ENCODE measurements at regions not wholly inside any gene's neighbourhood (a gene's known extent, or its start where the extent isn't known, plus 50 kb on each side); places are given as distances from the start of the nearest gene placed in this dataset.
A peak's percentile ranks its signal among the peaks of the same experiment; 100 is the strongest.

DNA sequence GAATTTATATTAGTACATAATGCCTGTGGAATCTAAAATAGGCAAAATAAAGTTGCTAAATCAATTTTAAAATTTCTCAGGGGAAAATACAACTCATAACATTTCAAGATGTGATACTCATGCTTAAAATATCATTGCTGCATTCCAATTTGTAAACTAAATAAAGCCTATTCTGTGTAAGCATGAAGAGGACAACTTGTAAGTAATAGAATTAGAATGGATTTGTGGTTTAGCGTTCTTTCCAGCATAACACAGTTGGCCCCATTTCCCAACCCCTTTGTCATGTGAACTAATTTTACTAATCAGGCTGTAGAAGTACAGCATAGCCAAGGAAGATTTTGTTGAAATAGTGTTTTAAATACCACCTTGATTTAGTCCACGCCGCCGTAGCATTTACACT lies 437.2 kb downstream of the SI start:
- H3K9me3 ChIP-seq (ENCODE audit: low read depth), result no peaks in the 10 kb centered on the region
- TF ChIP-seq, protein P1, sequence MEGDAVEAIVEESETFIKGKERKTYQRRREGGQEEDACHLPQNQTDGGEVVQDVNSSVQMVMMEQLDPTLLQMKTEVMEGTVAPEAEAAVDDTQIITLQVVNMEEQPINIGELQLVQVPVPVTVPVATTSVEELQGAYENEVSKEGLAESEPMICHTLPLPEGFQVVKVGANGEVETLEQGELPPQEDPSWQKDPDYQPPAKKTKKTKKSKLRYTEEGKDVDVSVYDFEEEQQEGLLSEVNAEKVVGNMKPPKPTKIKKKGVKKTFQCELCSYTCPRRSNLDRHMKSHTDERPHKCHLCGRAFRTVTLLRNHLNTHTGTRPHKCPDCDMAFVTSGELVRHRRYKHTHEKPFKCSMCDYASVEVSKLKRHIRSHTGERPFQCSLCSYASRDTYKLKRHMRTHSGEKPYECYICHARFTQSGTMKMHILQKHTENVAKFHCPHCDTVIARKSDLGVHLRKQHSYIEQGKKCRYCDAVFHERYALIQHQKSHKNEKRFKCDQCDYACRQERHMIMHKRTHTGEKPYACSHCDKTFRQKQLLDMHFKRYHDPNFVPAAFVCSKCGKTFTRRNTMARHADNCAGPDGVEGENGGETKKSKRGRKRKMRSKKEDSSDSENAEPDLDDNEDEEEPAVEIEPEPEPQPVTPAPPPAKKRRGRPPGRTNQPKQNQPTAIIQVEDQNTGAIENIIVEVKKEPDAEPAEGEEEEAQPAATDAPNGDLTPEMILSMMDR (IDR thresholded peaks at IDR 0.05; ENCODE audit: low read depth, low read length), result no peak
- H3K4me1 ChIP-seq (ENCODE audit: low read depth), result no peaks in the 10 kb centered on the region
- no peak for DNase-seq (ENCODE audit: low read depth in 1 of 2, low spot score in 1 of 2)
- no peak overlapping the region for H3K4me3 ChIP-seq
- no peaks in the 10 kb centered on the region for H3K36me3 ChIP-seq
- H3K27me3 ChIP-seq, result no peaks in the 10 kb centered on the region
- no peak overlapping the region for H3K27ac ChIP-seq

DNA sequence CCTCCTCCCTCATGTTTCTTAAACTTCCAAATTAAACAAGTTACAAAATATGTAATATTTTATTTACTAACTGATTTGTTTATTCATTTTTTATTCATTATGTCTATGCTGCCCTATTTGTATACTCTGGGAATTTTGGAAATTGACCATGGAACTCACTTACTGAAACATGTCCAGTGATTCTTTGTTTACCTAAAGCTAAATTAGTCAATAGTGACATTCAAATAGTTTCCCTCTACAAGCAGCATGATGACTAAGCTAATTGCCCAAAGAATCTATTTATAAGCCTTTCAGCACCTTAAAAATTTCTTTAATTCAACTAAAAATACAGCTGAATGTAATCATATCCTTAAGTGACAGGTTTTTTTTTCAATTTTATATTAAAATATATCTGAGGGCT lies 437.7 kb downstream of the SI start:
- no peak for DNase-seq (ENCODE audit: low read depth in 1 of 2, low spot score in 1 of 2)
- H3K27me3 ChIP-seq, result no peaks in the 10 kb centered on the region
- no peaks in the 10 kb centered on the region for H3K4me1 ChIP-seq (ENCODE audit: low read depth)
- H3K36me3 ChIP-seq, result no peaks in the 10 kb centered on the region
- TF ChIP-seq, protein P1 (IDR thresholded peaks at IDR 0.05; ENCODE audit: low read depth, low read length), result no peak
- H3K27ac ChIP-seq, result no peak overlapping the region
- H3K4me3 ChIP-seq, result no peak overlapping the region
- no peaks in the 10 kb centered on the region for H3K9me3 ChIP-seq (ENCODE audit: low read depth)

DNA sequence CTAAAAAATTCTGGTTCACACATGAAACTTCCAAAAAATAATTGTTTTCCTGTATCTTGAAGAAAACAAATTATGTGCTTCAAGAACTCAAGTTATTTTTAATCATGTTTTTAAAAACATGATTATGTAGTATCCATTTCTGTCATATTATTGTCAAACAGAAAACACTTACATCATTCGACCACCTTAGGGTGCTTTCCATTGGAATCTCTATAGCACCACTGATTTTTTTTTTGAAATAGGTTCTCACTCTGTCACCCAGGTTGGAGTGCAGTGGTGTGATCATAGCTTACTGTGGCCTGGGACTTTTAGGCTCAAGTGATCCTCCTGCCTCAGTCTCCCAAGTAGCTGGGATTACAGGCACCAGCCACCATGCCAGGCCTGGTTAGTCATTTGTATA lies 457.3 kb downstream of the SI start:
- no peak for DNase-seq (ENCODE audit: low read depth in 1 of 2, low spot score in 1 of 2)

DNA sequence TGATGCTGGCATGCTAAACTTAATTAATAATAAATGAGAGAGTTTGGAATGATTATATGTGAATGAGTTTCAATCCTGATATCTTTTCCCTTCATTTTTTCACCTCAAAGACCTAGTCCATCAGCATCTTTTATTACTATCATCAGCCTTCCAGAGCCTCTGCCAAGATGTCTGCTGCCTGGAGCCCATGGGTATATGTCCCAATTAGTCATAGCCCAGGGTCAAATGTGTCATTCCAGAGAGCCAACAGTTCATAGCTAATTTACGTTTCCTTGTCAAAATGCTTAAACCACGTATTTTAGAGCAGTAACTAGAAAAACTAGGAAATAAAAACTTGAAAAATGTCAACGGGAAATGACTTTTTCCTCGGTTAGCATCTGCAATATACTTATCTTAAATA lies 457.9 kb downstream of the SI start:
- Histone ChIP-seq H3K27me3 (no peaks in the 10 kb centered on the region), H3K9me3 (ENCODE audit: low read depth) (no peaks in the 10 kb centered on the region), H3K36me3 (no peaks in the 10 kb centered on the region), H3K27ac (no peak overlapping the region), H3K4me3 (no peak overlapping the region), H3K4me1 (ENCODE audit: low read depth) (no peaks in the 10 kb centered on the region)
- no peak for DNase-seq (ENCODE audit: low read depth in 1 of 2, low spot score in 1 of 2)
- TF ChIP-seq, protein P1 (IDR thresholded peaks at IDR 0.05; ENCODE audit: low read depth, low read length), result no peak

More for the DNA sequence above, 457.3 kb downstream of the SI start:
- no peaks in the 10 kb centered on the region for H3K36me3 ChIP-seq
- H3K9me3 ChIP-seq (ENCODE audit: low read depth), result no peaks in the 10 kb centered on the region
- no peaks in the 10 kb centered on the region for H3K27me3 ChIP-seq
- TF ChIP-seq, protein P1 (IDR thresholded peaks at IDR 0.05; ENCODE audit: low read depth, low read length), result no peak
- H3K4me1 ChIP-seq (ENCODE audit: low read depth), result no peaks in the 10 kb centered on the region
- no peak overlapping the region for H3K27ac ChIP-seq
- no peak overlapping the region for H3K4me3 ChIP-seq

DNA sequence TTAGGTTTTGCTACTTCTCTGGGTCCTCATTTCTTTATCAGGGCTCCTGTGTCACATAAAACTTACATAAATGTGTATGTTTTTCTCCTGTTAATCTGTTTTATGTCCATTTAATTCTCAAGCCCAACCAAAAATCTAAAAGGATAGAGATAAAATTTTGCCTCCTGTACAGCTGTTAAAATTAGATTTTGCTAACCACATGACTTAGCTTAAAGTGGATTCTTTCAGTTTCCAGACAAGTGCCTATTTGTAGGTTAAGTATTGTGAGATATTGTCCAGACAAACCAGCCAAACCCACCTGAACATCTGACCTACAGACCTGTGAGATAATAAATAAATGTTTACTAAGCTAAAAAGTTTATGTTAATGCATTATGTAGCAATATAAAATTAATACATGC lies 465.5 kb downstream of the SI start:
- no peak overlapping the region for H3K4me3 ChIP-seq
- H3K27ac ChIP-seq, result peak overlapping the region; percentile 65
- TF ChIP-seq, protein P1 (IDR thresholded peaks at IDR 0.05; ENCODE audit: low read depth, low read length), result no peak
- peaks cover 20% of the 10 kb centered on the region for H3K4me1 ChIP-seq (ENCODE audit: low read depth)
- H3K9me3 ChIP-seq (ENCODE audit: low read depth), result no peaks in the 10 kb centered on the region
- peak in 1 of 2 donors; percentile 48 for DNase-seq (ENCODE audit: low read depth in 1 of 2, low spot score in 1 of 2)
- H3K27me3 ChIP-seq, result no peaks in the 10 kb centered on the region
- no peaks in the 10 kb centered on the region for H3K36me3 ChIP-seq
